DOHH2 (cell line): ENCODE measurements at regions not wholly inside any gene's neighbourhood (a gene's known extent, or its start where the extent isn't known, plus 50 kb on each side); places are given as distances from the start of the nearest gene placed in this dataset.

Source experiments
- H3F3A ChIP-seq: fragments of 200-600 bp; sonication (generic), shearing (Covaris generic); 2 replicates; pipeline ENCODE4 v1.6.0; 2016; ENCODE audit warnings: antibody characterized with exemption, mild to moderate bottlenecking; ENCODE audit not compliant: control insufficient read depth, insufficient read depth
- H3K27ac ChIP-seq: fragments of 200-600 bp; sonication (generic); 2 replicates; pipeline ENCODE4 v1.5.1; 2014; ENCODE audit warnings: low read depth, mild to moderate bottlenecking, low read length, moderate library complexity
- H3K27me3 ChIP-seq: fragments of 200-600 bp; sonication (generic); 2 replicates; pipeline ENCODE4 v1.6.1; 2014; ENCODE audit warnings: mild to moderate bottlenecking, low read length, mixed read lengths; ENCODE audit not compliant: control insufficient read depth
- H3K36me3 ChIP-seq: fragments of 200-600 bp; sonication (generic); 2 replicates; pipeline ENCODE4 v1.6.1; 2014; ENCODE audit warnings: mild to moderate bottlenecking, low read length, moderate library complexity, mixed read lengths; ENCODE audit not compliant: control insufficient read depth
- H3K4me1 ChIP-seq: fragments of 200-600 bp; sonication (generic); 2 replicates; pipeline ENCODE4 v1.6.1; 2014; ENCODE audit warnings: mild to moderate bottlenecking, low read length, mixed read lengths; ENCODE audit not compliant: control insufficient read depth
- H3K4me2 ChIP-seq: fragments of 200-600 bp; sonication (generic); 2 replicates; pipeline ENCODE4 v1.6.0; 2014; ENCODE audit warnings: mild to moderate bottlenecking, low read length, moderate library complexity
- H3K4me3 ChIP-seq: fragments of 200-600 bp; sonication (generic); 2 replicates; pipeline ENCODE4 v1.5.1; 2014; ENCODE audit warnings: mild to moderate bottlenecking, low read length, mixed read lengths
- H3K79me2 ChIP-seq: fragments of 200-600 bp; sonication (generic); 2 replicates; pipeline ENCODE4 v1.6.1; 2014; ENCODE audit warnings: mild to moderate bottlenecking, low read length, mixed read lengths; ENCODE audit not compliant: control insufficient read depth
- H3K9me2 ChIP-seq: fragments of 200-600 bp; sonication (generic); replicated peaks from 2 replicates; pipeline ENCODE4 v1.6.1; 2014; ENCODE audit warnings: mild to moderate bottlenecking, low read length, mixed read lengths; ENCODE audit not compliant: control insufficient read depth
- H3K9me3 ChIP-seq: fragments of 200-600 bp; sonication (generic); 2 replicates; pipeline ENCODE4 v1.6.1; 2014; ENCODE audit warnings: antibody characterized with exemption, low read length, mixed read lengths; ENCODE audit not compliant: control insufficient read depth, insufficient read depth
- H4K20me1 ChIP-seq: fragments of 200-600 bp; sonication (generic); 2 replicates; pipeline ENCODE4 v1.6.0; 2014; ENCODE audit warnings: low read depth, mild to moderate bottlenecking, antibody characterized with exemption, low read length, moderate library complexity; ENCODE audit not compliant: control insufficient read depth, insufficient read depth
- CTCF ChIP-seq: fragments of 200-600 bp; sonication (generic); IDR thresholded peaks from one replicate; pipeline ENCODE4 v1.5.1; 2014; ENCODE audit warnings: antibody characterized with exemption, mild to moderate bottlenecking, low read depth, low read length; ENCODE audit not compliant: poor library complexity, severe bottlenecking
- EZH2phosphoT487 ChIP-seq: fragments of 200-600 bp; sonication (generic); IDR thresholded peaks from 2 replicates; pipeline ENCODE4 v1.6.1; 2017; ENCODE audit warnings: borderline replicate concordance, mild to moderate bottlenecking, antibody characterized with exemption, low read length, moderate library complexity, mixed read lengths

- Histone ChIP-seq H3K4me1 (peaks cover 77% of the 10 kb centered on the region), H3K27ac (no peak overlapping the region), H4K20me1 (no peaks in the 10 kb centered on the region), H3K9me2 (no peaks in the 10 kb centered on the region), H3F3A (peaks cover 7% of the 10 kb centered on the region), H3K27me3 (no peaks in the 10 kb centered on the region), H3K4me3 (no peak overlapping the region), H3K9me3 (no peaks in the 10 kb centered on the region), H3K79me2 (no peaks in the 10 kb centered on the region), H3K4me2 (no peak overlapping the region), H3K36me3 (peaks cover 26% of the 10 kb centered on the region; the same call in 1 of the 2 replicates)
- TF ChIP-seq CTCF (no peak), EZH2phosphoT487 (no peak)
These were observed 435.9 kb downstream of the TNS3 start for GRCh38 chr7:47145982-47146381.

- no peak overlapping the region for H3K4me2 ChIP-seq
- TF ChIP-seq EZH2phosphoT487 (no peak), CTCF (no peak)
- no peak overlapping the region for H3K27ac ChIP-seq
- H3K4me1 ChIP-seq, result peaks cover 77% of the 10 kb centered on the region
- H4K20me1 ChIP-seq, result no peaks in the 10 kb centered on the region
- peaks cover 7% of the 10 kb centered on the region for H3F3A ChIP-seq
- H3K36me3 ChIP-seq, result peaks cover 27% of the 10 kb centered on the region; the same call in 1 of the 2 replicates
- H3K79me2 ChIP-seq, result no peaks in the 10 kb centered on the region
- no peaks in the 10 kb centered on the region for H3K9me2 ChIP-seq
- H3K9me3 ChIP-seq, result peaks cover 4% of the 10 kb centered on the region; the same call in 1 of the 2 replicates
- no peaks in the 10 kb centered on the region for H3K27me3 ChIP-seq
- no peak overlapping the region for H3K4me3 ChIP-seq
These were observed 436.7 kb downstream of the TNS3 start for GRCh38 chr7:47145186-47145725.

- Histone ChIP-seq H3K9me3 (peaks cover 4% of the 10 kb centered on the region; the same call in 1 of the 2 replicates), H3K27ac (no peak overlapping the region), H3K4me1 (peaks cover 67% of the 10 kb centered on the region), H3K4me3 (no peak overlapping the region), H4K20me1 (no peaks in the 10 kb centered on the region), H3K9me2 (no peaks in the 10 kb centered on the region), H3K4me2 (no peak overlapping the region), H3F3A (peaks cover 3% of the 10 kb centered on the region), H3K27me3 (no peaks in the 10 kb centered on the region), H3K79me2 (no peaks in the 10 kb centered on the region), H3K36me3 (peaks cover 26% of the 10 kb centered on the region; the same call in 1 of the 2 replicates)
- no peak for TF ChIP-seq CTCF
- TF ChIP-seq EZH2phosphoT487, result no peak
These were observed 438.6 kb downstream of the TNS3 start for GRCh38 chr7:47143339-47143738.
